HepG2 (cell line): ENCODE measurements at regions not wholly inside any gene's neighbourhood (a gene's known extent, or its start where the extent isn't known, plus 50 kb on each side); places are given as distances from the start of the nearest gene placed in this dataset.

ENCODE experiments used
- ATAC-seq: fragments of 200-7000 bp; cut with Tn5 transposase; 3 replicates; pipeline ENCODE4 v1.9.1; 2020; ENCODE audit warnings: mild to moderate bottlenecking, moderate library complexity
- BruUV-seq: library from RNA; stranded (reverse); fragments of 400-500 nt; replicated peaks from 2 replicates; lab custom pipeline; 2021; lab: Mats Ljungman, UMichigan
- CTCF ChIA-PET: fragments of 300-600 bp; formaldehyde crosslinking; extraction: SDS; loops from one replicate; lab custom pipeline; 2021; ENCODE audit warnings: low total read pairs, inconsistent platforms, low intra/inter-chr PET ratio; lab: Yijun Ruan, JAX
- POLR2A ChIA-PET: fragments of 350-600 bp; sonication (Branson Sonifier 250); formaldehyde crosslinking; loops from one replicate; lab custom pipeline; 2020; ENCODE audit warnings: antibody characterized with exemption, inconsistent platforms; lab: Yijun Ruan, JAX
- DNase-seq: peaks from one replicate; pipeline ENCODE4 v3.0.0-alpha.2; 2015; ENCODE audit warnings: low spot score
- FAIRE-seq: peaks from 3 replicates; lab custom pipeline; 2011; peaks lifted over from hg19 to GRCh38; lab: Jason Lieb, UNC
- H2AFZ ChIP-seq: one replicate; pipeline ENCODE4 v1.6.1; 2011; ENCODE audit warnings: low read length, inconsistent platforms
- H3K27ac ChIP-seq: fragments of 300-600 bp; 3 replicates; pipeline ENCODE4 v1.8.0; 2011; ENCODE audit warnings: mixed run types, mild to moderate bottlenecking, mixed read lengths, low read length, inconsistent platforms; ENCODE audit not compliant: insufficient read depth; ENCODE audit errors: extremely low read length
- H3K27me3 ChIP-seq, 2 experiments: fragments of 200-600 bp in 1 of 2; 2 replicates in 1 of 2; 3 replicates in 1 of 2; pipeline versions ENCODE4 v1.6.0 to v1.8.0; 2011; ENCODE audit warnings: low read length in 2 of 2, mild to moderate bottlenecking in 2 of 2, moderate library complexity in 2 of 2, inconsistent platforms in 1 of 2; ENCODE audit not compliant: insufficient read depth in 2 of 2, control insufficient read depth in 1 of 2
- H3K36me3 ChIP-seq, 2 experiments: fragments of 200-600 bp in 1 of 2; replicated peaks in 1 of 2; 2 replicates in 1 of 2; 3 replicates in 1 of 2; pipeline versions ENCODE4 v1.5.1 to v1.8.0; 2011; ENCODE audit warnings: low read length in 2 of 2, inconsistent platforms in 1 of 2; ENCODE audit not compliant: insufficient read depth in 2 of 2, control insufficient read depth in 1 of 2
- H3K4me1 ChIP-seq: 2 replicates; pipeline ENCODE4 v1.5.1; 2012; ENCODE audit warnings: low read length, inconsistent platforms; ENCODE audit not compliant: insufficient read depth
- H3K4me2 ChIP-seq: 2 replicates; pipeline ENCODE4 v1.6.0; 2011; ENCODE audit warnings: low read depth, low read length, inconsistent platforms
- H3K4me3 ChIP-seq, 3 experiments: fragments of 200-600 bp in 1 of 3; sonication (generic), shearing (Covaris generic) in 1 of 3; replicated peaks in 1 of 3; 2 replicates each; pipeline ENCODE4 v1.5.1; 2011 to 2016; ENCODE audit warnings: low read length in 3 of 3, inconsistent platforms in 2 of 3, low read depth in 2 of 3, mild to moderate bottlenecking in 2 of 3, control low read depth in 1 of 3, mixed read lengths in 1 of 3; ENCODE audit not compliant: insufficient read depth in 1 of 3
- H3K79me2 ChIP-seq: one replicate; pipeline ENCODE4 v1.6.1; 2011; ENCODE audit warnings: low read length, inconsistent platforms; ENCODE audit not compliant: insufficient read depth
- H3K9ac ChIP-seq: 2 replicates; pipeline ENCODE4 v1.6.0; 2011; ENCODE audit warnings: mild to moderate bottlenecking, low read depth, low read length, inconsistent platforms; ENCODE audit not compliant: insufficient read depth
- H3K9me3 ChIP-seq: 2 replicates; pipeline ENCODE4 v1.5.1; 2012; ENCODE audit warnings: mild to moderate bottlenecking, low read length
- H4K20me1 ChIP-seq: 2 replicates; pipeline ENCODE4 v1.6.0; 2011; ENCODE audit warnings: inconsistent platforms, mild to moderate bottlenecking, low read length, moderate library complexity; ENCODE audit not compliant: insufficient read depth
- AHDC1 ChIP-seq: sonication (generic); formaldehyde crosslinking; IDR thresholded peaks from 2 replicates; pipeline ENCODE4 v1.5.1; 2020; ENCODE audit warnings: mild to moderate bottlenecking, missing genetic modification reagents, borderline replicate concordance
- CBFB ChIP-seq: sonication (generic); formaldehyde crosslinking; IDR thresholded peaks from 2 replicates; pipeline ENCODE4 v1.4.0; 2020; ENCODE audit warnings: missing genetic modification reagents
- EED ChIP-seq: sonication (generic); formaldehyde crosslinking; IDR thresholded peaks from 2 replicates; pipeline ENCODE4 v1.5.0; 2020; ENCODE audit warnings: mild to moderate bottlenecking, missing genetic modification reagents
- FOXJ3 ChIP-seq: sonication (generic); formaldehyde crosslinking; IDR thresholded peaks from 2 replicates; pipeline ENCODE4 v1.4.0; 2020; ENCODE audit warnings: missing genetic modification reagents, mild to moderate bottlenecking, borderline replicate concordance
- GATAD1 ChIP-seq: IDR thresholded peaks from 2 replicates; pipeline ENCODE4 v1.6.1; 2016; ENCODE audit warnings: missing genetic modification reagents, missing compliant biosample characterization
- GTF3A ChIP-seq: sonication (generic); formaldehyde crosslinking; conservative IDR thresholded peaks from 2 replicates; pipeline ENCODE4 v1.4.0; 2020; ENCODE audit warnings: mild to moderate bottlenecking, missing genetic modification reagents
- ONECUT2 ChIP-seq: sonication (generic); formaldehyde crosslinking; IDR thresholded peaks from 2 replicates; pipeline ENCODE4 v1.4.0; 2020; ENCODE audit warnings: missing genetic modification reagents
- RBM22 ChIP-seq: fragments of 200-400 bp; formaldehyde crosslinking; optimal IDR thresholded peaks from 2 replicates; pipeline ENCODE3; 2017; ENCODE audit warnings: mild to moderate bottlenecking, low read length, moderate library complexity
- SMARCE1 ChIP-seq: fragments of 450-650 bp; IDR thresholded peaks from 2 replicates; pipeline ENCODE4 v1.6.1; 2017; ENCODE audit warnings: borderline replicate concordance
- ZBTB49 ChIP-seq: sonication (generic); formaldehyde crosslinking; IDR thresholded peaks from 2 replicates; pipeline ENCODE4 v1.4.0; 2020; ENCODE audit warnings: missing genetic modification reagents, borderline replicate concordance
- ZNF263 ChIP-seq: sonication (generic); formaldehyde crosslinking; IDR thresholded peaks from 2 replicates; pipeline ENCODE4 v1.4.0; 2020; ENCODE audit warnings: missing genetic modification reagents
- ZNF275 ChIP-seq: sonication (generic); formaldehyde crosslinking; IDR thresholded peaks from 2 replicates; pipeline ENCODE4 v1.8.0; 2022; ENCODE audit warnings: missing genetic modification reagents, mild to moderate bottlenecking, inconsistent platforms, borderline replicate concordance
- ZNF546 ChIP-seq: sonication (generic); formaldehyde crosslinking; conservative IDR thresholded peaks from 2 replicates; pipeline ENCODE4 v1.8.1; 2023; ENCODE audit warnings: mild to moderate bottlenecking, missing genetic modification reagents
- WGBS: methylation state at CpG from one replicate; pipeline ENCODE4 v1.1.6; 2017; ENCODE audit warnings: low lambda C conversion rate; 5-methylcytosine and 5-hydroxymethylcytosine counted together
- in situ Hi-C: cut with HindIII; loops from 2 replicates; pipeline ENCODE4 v1.10.0; 2017; ENCODE audit warnings: low pct_unique_long_range_greater_than_20kb; ENCODE audit not compliant: extremely low pct_ligation_motif_present
- intact Hi-C: fragments of 100-400 bp; cut with micrococcal nuclease; formaldehyde crosslinking; loops from one replicate; pipeline ENCODE4 v1.10.0; 2022; ENCODE audit not compliant: unreplicated experiment

- no peaks in the 10 kb centered on the region for H3K27me3 ChIP-seq
- CTCF ChIA-PET = no interaction called here
- POLR2A ChIA-PET = no interaction called here
- 25% methylated on average over 8 of the region's 8 CpGs for WGBS
- H3K9me3 ChIP-seq = peaks cover 87% of the 10 kb centered on the region
- H2AFZ ChIP-seq = no peak overlapping the region
- no peak overlapping the region for H3K27ac ChIP-seq
- no peaks in the 10 kb centered on the region for H3K4me1 ChIP-seq
- H3K36me3 ChIP-seq = no peaks in the 10 kb centered on the region
- H3K9ac ChIP-seq = no peak overlapping the region
- in situ Hi-C loops (no loop called here), intact Hi-C loops (no loop called here)
- BruUV-seq = no TSS peak
- H3K79me2 ChIP-seq = no peaks in the 10 kb centered on the region
- H3K4me2 ChIP-seq = no peak overlapping the region
- DNase-seq = no peak
- H3K4me3 ChIP-seq = no peak overlapping the region
- H4K20me1 ChIP-seq = no peaks in the 10 kb centered on the region
- FAIRE-seq = no peak
- no peak for ATAC-seq
- TF ChIP-seq FOXJ3 (CRISPR knock-in tag) = no peak
- no peak for TF ChIP-seq ZNF275 (CRISPR knock-in tag)
- TF ChIP-seq GATAD1 (CRISPR knock-in tag) = no peak
- no peak for TF ChIP-seq ZBTB49 (CRISPR knock-in tag)
- no peak for TF ChIP-seq ZNF263 (CRISPR knock-in tag)
- no peak for TF ChIP-seq ZNF546 (CRISPR knock-in tag)
- no peak for TF ChIP-seq EED (CRISPR knock-in tag)
- no peak for TF ChIP-seq CBFB (CRISPR knock-in tag)
- no peak for TF ChIP-seq ONECUT2 (CRISPR knock-in tag)
- no peak for TF ChIP-seq AHDC1 (CRISPR knock-in tag)
- no peak for TF ChIP-seq SMARCE1
- TF ChIP-seq GTF3A (CRISPR knock-in tag) = no peak
- no peak for TF ChIP-seq RBM22
Observed at GRCh38 chr14:84025106-84026012, 1504.6 kb upstream of the FLRT2 start.
